NT2/D1 (cell line): ENCODE measurements at regions not wholly inside any gene's neighbourhood (a gene's known extent, or its start where the extent isn't known, plus 50 kb on each side); places are given as distances from the start of the nearest gene placed in this dataset.

Experiments
- SUZ12 ChIP-seq: IDR thresholded peaks from 2 replicates; pipeline ENCODE4 v1.6.1; 2011; ENCODE audit not compliant: insufficient read length, insufficient read depth; ENCODE audit errors: extremely low read depth
- YY1 ChIP-seq: IDR thresholded peaks from 2 replicates; pipeline ENCODE4 v1.6.1; 2011; ENCODE audit not compliant: insufficient read length, insufficient read depth
- ZNF274 ChIP-seq: IDR thresholded peaks from 2 replicates; pipeline ENCODE4 v1.6.1; 2011; ENCODE audit warnings: mild to moderate bottlenecking, low read depth, low read length

- TF ChIP-seq SUZ12 (no peak), ZNF274 (no peak), YY1 (no peak)
These were observed 212.7 kb upstream of the ESRRG start for GRCh38 chr1:216935901-216936300.
